Right lobe of liver (tissue), 6 donors: ENCODE measurements at regions not wholly inside any gene's neighbourhood (a gene's known extent, or its start where the extent isn't known, plus 50 kb on each side); places are given as distances from the start of the nearest gene placed in this dataset.

Source experiments
- ATAC-seq, 4 donors: fragments of 200-7000 bp; cut with Tn5 transposase; one replicate each; pipeline ENCODE4 v1.9.1; 2020; ENCODE audit warnings: mild to moderate bottlenecking in 4 of 4, moderate library complexity in 4 of 4
- DNase-seq, 3 donors: peaks; one replicate each; pipeline ENCODE4 v3.0.0-alpha.2; 2020
- H3K27ac ChIP-seq, 3 donors: fragments of 200-600 bp; one replicate each; pipeline ENCODE4 v1.8.0; 2022
- H3K27me3 ChIP-seq, 2 donors: fragments of 200-600 bp; one replicate each; pipeline ENCODE4 v1.8.0; 2022
- H3K36me3 ChIP-seq, 4 donors: fragments of 200-600 bp; sonication (generic) in 1 of 4; one replicate each; pipeline versions ENCODE4 v1.5.1 to v1.8.0; 2017 to 2022; ENCODE audit warnings: control low read depth in 1 of 4
- H3K4me1 ChIP-seq, 4 donors: fragments of 200-600 bp; sonication (generic) in 1 of 4; one replicate each; pipeline versions ENCODE4 v1.5.1 to v1.8.0; 2017 to 2022; ENCODE audit warnings: control low read depth in 1 of 4
- H3K4me3 ChIP-seq, 3 donors: fragments of 200-600 bp; one replicate each; pipeline ENCODE4 v1.8.0; 2022
- H3K9me3 ChIP-seq, 4 donors: fragments of 200-600 bp; sonication (generic) in 1 of 4; one replicate each; pipeline versions ENCODE4 v1.5.1 to v1.8.0; 2017 to 2022; ENCODE audit warnings: control low read depth in 1 of 4
- POLR2A ChIP-seq: fragments of 450-650 bp; IDR thresholded peaks from one replicate; pipeline ENCODE4 v1.6.1; 2017; ENCODE audit warnings: antibody characterized with exemption, mild to moderate bottlenecking
- WGBS: methylation state at CpG from one replicate; pipeline ENCODE4 v1.1.6; 2018; ENCODE audit warnings: low coverage, low lambda C conversion rate; ENCODE audit not compliant: insufficient coverage; ENCODE audit errors: missing lambda C conversion rate; 5-methylcytosine and 5-hydroxymethylcytosine counted together
- intact Hi-C, 2 donors: fragments of 100-400 bp; cut with DNase I; formaldehyde crosslinking; loops; one replicate each; pipeline versions ENCODE4 v1.11.2 to v1.14.1; 2022
- TF ChIP-seq, protein P1 (sequence below), 4 donors: fragments of 200-600 bp in 3 of 4; fragments of 450-650 bp in 1 of 4; IDR thresholded peaks; one replicate each; pipeline versions ENCODE4 v1.5.1 to v1.8.0; 2016 to 2022; ENCODE audit warnings: antibody characterized with exemption in 4 of 4, mild to moderate bottlenecking in 2 of 4
- donor health status: DM: no; HTN: yes; CAD: no.
- donor health status: DM: no; HTN: no; CAD: no.
- donor health status: DM: no; HTN: no; CAD: no.
- donor health status: DM: no; HTN: yes; CAD: no.
- donor health status: DM: no; HTN: yes; CAD: no.

DNA sequence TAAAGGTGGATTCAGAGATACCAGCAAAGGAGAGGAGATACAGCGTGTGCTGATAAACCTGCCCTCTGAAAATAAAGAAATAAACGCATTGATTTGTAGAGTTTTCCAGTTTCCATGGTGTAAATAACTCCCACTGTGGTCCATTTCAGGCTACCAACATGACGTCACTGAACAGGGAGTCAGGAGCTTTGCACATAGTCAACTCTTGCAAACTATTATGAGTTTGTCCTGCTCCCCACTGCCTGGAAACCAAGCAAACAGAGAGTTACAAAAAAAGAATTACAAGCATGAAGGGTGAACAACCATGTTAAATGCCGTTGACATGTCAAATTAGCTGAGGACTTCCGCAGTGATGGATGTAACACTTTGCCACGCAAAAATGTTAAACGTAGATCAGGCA, 70.4 kb upstream of the GATA2 start:
- Histone ChIP-seq H3K27ac (no peak overlapping the region), H3K4me1 (no peaks in the 10 kb centered on the region), H3K9me3 (no peaks in the 10 kb centered on the region), H3K27me3 (no peaks in the 10 kb centered on the region), H3K4me3 (no peak overlapping the region), H3K36me3 (no peaks in the 10 kb centered on the region)
- intact Hi-C loops, result no loop called here
- DNase-seq (no peak), ATAC-seq (no peak)
- TF ChIP-seq, protein P1, sequence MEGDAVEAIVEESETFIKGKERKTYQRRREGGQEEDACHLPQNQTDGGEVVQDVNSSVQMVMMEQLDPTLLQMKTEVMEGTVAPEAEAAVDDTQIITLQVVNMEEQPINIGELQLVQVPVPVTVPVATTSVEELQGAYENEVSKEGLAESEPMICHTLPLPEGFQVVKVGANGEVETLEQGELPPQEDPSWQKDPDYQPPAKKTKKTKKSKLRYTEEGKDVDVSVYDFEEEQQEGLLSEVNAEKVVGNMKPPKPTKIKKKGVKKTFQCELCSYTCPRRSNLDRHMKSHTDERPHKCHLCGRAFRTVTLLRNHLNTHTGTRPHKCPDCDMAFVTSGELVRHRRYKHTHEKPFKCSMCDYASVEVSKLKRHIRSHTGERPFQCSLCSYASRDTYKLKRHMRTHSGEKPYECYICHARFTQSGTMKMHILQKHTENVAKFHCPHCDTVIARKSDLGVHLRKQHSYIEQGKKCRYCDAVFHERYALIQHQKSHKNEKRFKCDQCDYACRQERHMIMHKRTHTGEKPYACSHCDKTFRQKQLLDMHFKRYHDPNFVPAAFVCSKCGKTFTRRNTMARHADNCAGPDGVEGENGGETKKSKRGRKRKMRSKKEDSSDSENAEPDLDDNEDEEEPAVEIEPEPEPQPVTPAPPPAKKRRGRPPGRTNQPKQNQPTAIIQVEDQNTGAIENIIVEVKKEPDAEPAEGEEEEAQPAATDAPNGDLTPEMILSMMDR (IDR thresholded peaks at IDR 0.05), result no peak
- no peak for TF ChIP-seq POLR2A
- 58% methylated on average over 7 of the region's 7 CpGs for WGBS

DNA sequence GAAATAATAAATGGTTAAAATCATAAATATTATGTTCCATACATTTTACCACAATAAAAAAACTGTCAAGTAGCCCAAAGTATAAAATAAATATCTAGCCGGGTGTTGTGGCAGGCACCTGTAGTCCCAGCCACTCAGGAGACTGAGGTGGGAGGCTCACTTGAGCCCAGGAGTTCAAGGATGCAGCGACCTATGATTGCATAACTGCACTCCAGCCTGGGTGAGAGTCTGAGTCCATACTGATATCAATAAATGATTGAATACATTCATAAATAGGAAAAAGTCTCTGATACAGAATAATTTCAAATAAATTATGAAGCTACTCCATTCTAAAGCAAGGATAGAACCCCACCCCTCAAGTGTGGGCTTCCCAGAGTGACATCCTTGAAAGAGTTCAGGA, 68.5 kb upstream of the GATA2 start:
- ATAC-seq, result no peak
- TF ChIP-seq POLR2A, result no peak
- TF ChIP-seq, protein P1 (IDR thresholded peaks at IDR 0.05), result no peak
- intact Hi-C loops, result no loop called here
- Histone ChIP-seq H3K36me3 (no peaks in the 10 kb centered on the region), H3K27ac (no peak overlapping the region), H3K27me3 (no peaks in the 10 kb centered on the region), H3K4me1 (no peaks in the 10 kb centered on the region), H3K9me3 (no peaks in the 10 kb centered on the region), H3K4me3 (no peak overlapping the region)
- WGBS, result 37% methylated on average over 2 of the region's 2 CpGs
- DNase-seq, result no peak

DNA sequence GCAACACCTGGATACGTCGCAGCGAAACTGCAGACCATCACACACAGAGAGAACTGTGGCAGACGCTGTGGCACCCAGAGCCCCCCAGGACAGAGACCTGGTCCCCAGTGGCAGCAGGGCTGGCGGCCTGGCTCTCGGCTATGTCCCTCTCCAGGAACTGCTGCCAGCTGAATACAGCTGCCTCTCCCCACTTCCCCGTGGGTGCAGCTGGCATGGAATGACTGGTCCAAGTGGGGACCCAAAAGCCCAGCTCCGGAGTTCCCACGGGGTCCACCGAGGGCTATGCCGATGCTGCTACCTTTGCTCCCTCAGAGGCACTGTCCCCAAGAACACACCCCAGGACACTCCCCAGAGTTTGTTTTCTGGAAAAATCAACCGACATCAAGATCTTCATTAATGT, 67.8 kb upstream of the GATA2 start:
- no peak overlapping the region for H3K4me3 ChIP-seq
- DNase-seq, result no peak
- no peaks in the 10 kb centered on the region for H3K4me1 ChIP-seq
- WGBS, result 90% methylated on average over 2 of the region's 12 CpGs
- no peak for TF ChIP-seq POLR2A
- TF ChIP-seq, protein P1 (IDR thresholded peaks at IDR 0.05), result no peak
- no peaks in the 10 kb centered on the region for H3K27me3 ChIP-seq
- ATAC-seq, result no peak
- H3K27ac ChIP-seq, result no peak overlapping the region
- no peaks in the 10 kb centered on the region for H3K9me3 ChIP-seq
- intact Hi-C loops, result no loop called here
- H3K36me3 ChIP-seq, result no peaks in the 10 kb centered on the region

DNA sequence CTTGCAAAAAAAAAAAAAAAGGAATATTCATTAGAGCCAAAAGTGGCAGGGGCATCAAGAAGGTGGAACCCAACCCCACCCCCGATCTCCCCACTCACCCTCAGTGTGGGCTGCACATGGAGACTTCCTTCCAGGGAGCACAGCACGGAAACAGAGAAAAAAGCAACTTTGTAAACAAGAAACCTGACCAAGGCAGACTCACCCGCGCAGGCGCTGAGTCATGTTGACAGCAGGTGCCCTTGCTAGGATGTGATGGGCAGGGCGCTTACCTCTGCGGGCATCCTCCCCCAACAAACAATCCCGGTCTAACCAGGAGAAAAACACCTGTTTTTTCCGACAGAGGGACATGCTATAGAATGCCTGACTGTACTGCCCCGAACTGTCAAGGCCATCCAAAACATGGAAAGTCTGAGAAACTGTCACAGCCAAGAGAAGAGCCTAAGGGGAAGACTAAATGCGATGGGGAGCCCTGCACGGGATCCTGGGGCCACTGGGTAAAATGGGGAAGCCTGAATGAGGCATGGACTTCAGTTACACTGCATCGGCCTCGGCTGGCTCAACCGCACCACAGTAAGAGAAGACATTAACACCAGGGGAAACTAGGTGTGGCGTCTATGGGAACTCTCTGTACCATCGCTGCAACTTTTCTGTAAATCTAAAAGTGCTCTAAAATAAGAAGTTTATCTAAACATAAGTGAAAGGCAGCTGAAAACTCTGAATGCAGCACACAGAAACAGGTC, 66.7 kb upstream of the GATA2 start:
- no peak for DNase-seq
- Histone ChIP-seq H3K27me3 (no peaks in the 10 kb centered on the region), H3K9me3 (no peaks in the 10 kb centered on the region), H3K4me3 (no peak overlapping the region), H3K36me3 (no peaks in the 10 kb centered on the region), H3K27ac (no peak overlapping the region), H3K4me1 (no peaks in the 10 kb centered on the region)
- no peak for TF ChIP-seq POLR2A
- TF ChIP-seq, protein P1 (IDR thresholded peaks at IDR 0.05), result no peak
- intact Hi-C loops, result no loop called here
- WGBS, result 27% methylated on average over 13 of the region's 17 CpGs
- ATAC-seq, result peak in 2 of 4 donors; percentile 13 to 49
